ENCODE measurements at regions not wholly inside any gene's neighbourhood (a gene's known extent, or its start where the extent isn't known, plus 50 kb on each side); places are given as distances from the start of the nearest gene placed in this dataset.
A peak's percentile ranks its signal among the peaks of the same experiment; 100 is the strongest.

DNA sequence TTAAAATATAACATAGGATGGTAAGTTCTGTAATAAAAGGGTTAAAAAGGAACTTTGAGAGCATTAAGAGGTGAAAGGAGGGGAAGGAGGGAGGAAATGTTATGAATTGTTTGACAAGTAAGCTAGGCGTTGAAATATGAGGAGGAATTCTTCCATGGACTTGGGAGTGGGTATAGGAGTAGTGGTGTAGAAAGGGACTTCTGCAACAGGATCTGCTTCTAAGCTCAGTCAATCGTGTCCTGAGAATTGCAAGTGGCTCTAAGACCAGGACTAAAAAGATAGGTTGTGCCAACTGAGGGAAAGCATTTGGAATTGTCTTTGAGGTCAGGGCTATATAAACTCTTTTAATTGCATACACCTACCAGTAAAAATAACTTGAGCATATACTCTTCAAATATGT is 74.1 kb upstream of the SLC38A2 start:
- no peak for DNase-seq
- intact Hi-C loops (cut with DNase I), result no loop called here
- H3K9me3 ChIP-seq, result no peaks in the 10 kb centered on the region
- WGBS (ENCODE audit: insufficient coverage, low coverage, low lambda C conversion rate, missing lambda C conversion rate), result 61% methylated on average over 2 of the region's 2 CpGs
- no peak for ATAC-seq
- peaks cover 0 to 41% (median 15%) of the 10 kb centered on the region in 4 donors for H3K4me1 ChIP-seq
- H3K4me3 ChIP-seq, result no peak overlapping the region
- no peaks in the 10 kb centered on the region for H3K27me3 ChIP-seq
- H3K27ac ChIP-seq, result peak overlapping the region in 1 of 3 donors; percentile 25
- no peak for TF ChIP-seq POLR2A (IDR thresholded peaks at IDR 0.05)
- TF ChIP-seq, protein P1, sequence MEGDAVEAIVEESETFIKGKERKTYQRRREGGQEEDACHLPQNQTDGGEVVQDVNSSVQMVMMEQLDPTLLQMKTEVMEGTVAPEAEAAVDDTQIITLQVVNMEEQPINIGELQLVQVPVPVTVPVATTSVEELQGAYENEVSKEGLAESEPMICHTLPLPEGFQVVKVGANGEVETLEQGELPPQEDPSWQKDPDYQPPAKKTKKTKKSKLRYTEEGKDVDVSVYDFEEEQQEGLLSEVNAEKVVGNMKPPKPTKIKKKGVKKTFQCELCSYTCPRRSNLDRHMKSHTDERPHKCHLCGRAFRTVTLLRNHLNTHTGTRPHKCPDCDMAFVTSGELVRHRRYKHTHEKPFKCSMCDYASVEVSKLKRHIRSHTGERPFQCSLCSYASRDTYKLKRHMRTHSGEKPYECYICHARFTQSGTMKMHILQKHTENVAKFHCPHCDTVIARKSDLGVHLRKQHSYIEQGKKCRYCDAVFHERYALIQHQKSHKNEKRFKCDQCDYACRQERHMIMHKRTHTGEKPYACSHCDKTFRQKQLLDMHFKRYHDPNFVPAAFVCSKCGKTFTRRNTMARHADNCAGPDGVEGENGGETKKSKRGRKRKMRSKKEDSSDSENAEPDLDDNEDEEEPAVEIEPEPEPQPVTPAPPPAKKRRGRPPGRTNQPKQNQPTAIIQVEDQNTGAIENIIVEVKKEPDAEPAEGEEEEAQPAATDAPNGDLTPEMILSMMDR (IDR thresholded peaks at IDR 0.05), result no peak
- no peaks in the 10 kb centered on the region for H3K36me3 ChIP-seq

DNA sequence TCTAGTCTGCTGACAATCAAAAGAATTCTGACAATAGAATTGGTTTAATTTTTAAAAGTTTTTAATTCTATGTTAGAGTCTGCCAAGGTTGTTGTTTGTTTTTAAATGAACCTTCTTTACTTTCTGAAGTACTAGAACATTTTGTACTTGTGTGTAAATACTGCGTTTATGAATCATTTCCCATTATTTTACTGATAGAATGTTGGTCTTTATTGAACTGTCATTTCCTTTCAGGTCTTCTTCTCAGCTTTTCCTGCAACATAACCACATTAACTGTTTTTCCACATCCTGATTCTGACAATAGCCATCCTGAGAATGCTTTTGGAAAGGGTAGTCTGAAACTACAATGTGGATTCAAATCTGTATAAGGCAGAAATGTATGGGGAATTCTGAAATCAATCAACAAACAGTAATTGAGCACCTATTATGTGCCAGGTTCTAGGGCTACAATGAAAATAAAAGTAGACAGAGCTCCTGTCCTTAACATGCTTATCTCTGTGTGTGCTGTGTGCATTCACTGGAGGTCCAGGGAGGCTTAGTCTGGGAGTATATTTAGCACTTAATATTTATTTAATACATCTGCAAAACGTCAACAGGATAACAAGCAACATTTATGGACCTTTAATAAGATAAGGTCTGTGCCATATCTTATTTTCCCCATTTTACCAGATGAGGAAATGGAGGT is 73.1 kb upstream of the SLC38A2 start:
- Histone ChIP-seq H3K9me3 (no peaks in the 10 kb centered on the region), H3K27me3 (no peaks in the 10 kb centered on the region), H3K4me1 (peaks cover 0 to 41% (median 15%) of the 10 kb centered on the region in 4 donors), H3K4me3 (no peak overlapping the region), H3K36me3 (no peaks in the 10 kb centered on the region), H3K27ac (peak overlapping the region; percentile 25 to 63 (median 62))
- peak; percentile 21 for TF ChIP-seq POLR2A (IDR thresholded peaks at IDR 0.05)
- TF ChIP-seq, protein P1 (IDR thresholded peaks at IDR 0.05), result no peak
- ATAC-seq (peak; percentile 37 to 66 (median 52)), DNase-seq (no peak)
- intact Hi-C loops (cut with DNase I), result no loop called here
- 18% methylated on average over 2 of the region's 2 CpGs for WGBS (ENCODE audit: insufficient coverage, low coverage, low lambda C conversion rate, missing lambda C conversion rate)

DNA sequence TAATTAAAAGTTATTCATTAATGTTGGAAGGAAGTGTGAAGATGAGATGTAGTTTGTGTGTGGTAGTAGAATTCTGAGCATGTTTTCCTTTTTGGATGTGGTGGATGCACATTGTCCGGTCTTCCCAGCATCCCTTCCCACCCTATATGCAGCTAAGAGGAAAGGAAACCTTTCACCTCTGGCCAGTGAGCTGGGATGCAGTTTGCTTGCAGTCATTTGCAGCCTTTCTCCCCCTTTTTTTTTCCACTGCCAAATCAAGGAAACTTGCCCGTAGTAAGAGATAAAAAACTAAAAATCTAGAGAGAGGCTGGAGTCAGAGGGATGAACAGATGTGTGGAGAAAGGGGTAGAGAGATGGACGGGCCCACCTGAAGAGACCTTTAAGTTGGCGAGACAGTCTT is 72.5 kb upstream of the SLC38A2 start:
- DNase-seq (no peak), ATAC-seq (peak; percentile 47 to 66 (median 59))
- peaks cover 0 to 37% (median 15%) of the 10 kb centered on the region in 4 donors for H3K4me1 ChIP-seq
- 37% methylated on average over 4 of the region's 4 CpGs for WGBS (ENCODE audit: insufficient coverage, low coverage, low lambda C conversion rate, missing lambda C conversion rate)
- no peaks in the 10 kb centered on the region for H3K27me3 ChIP-seq
- H3K9me3 ChIP-seq, result no peaks in the 10 kb centered on the region
- no peaks in the 10 kb centered on the region for H3K36me3 ChIP-seq
- peak overlapping the region; percentile 25 to 62 (median 53) for H3K27ac ChIP-seq
- intact Hi-C loops (cut with DNase I), result no loop called here
- TF ChIP-seq, protein P1 (IDR thresholded peaks at IDR 0.05), result no peak
- peak; percentile 6 for TF ChIP-seq POLR2A (IDR thresholded peaks at IDR 0.05)
- no peak overlapping the region for H3K4me3 ChIP-seq

DNA sequence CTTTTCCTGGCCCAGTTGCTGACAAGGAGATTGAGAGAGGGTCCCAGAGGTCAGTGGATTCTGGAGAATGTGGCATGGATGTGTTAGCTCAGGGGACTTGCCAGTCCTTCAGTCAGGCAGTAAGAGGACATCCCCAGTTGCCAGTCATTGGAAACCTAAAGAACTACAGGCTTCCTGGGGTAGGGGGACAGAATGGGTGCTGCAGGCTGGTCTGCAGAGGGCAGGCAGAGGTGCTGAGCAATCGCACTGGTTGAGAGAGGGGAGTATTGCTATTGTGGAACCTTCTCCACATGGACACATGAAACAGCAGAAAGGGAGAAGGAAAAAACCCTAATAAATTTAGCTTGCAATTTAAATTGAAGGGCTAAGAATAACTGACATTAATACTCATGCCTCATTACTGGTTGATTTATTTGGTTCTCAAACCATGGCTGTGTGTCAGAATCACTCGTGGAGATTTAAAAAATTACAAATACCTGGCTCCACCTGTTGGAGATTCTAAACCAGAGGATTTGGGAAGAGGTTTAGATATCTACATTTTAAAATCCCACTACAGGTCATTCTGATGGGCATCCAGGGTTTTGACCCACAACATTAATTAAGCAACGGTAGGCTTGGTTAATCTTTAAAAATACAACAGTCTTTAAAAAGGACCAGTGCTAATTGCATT is 71.2 kb upstream of the SLC38A2 start:
- ATAC-seq (peak; percentile 67 to 75 (median 71)), DNase-seq (no peak)
- WGBS (ENCODE audit: insufficient coverage, low coverage, low lambda C conversion rate, missing lambda C conversion rate), result 38% methylated on average over 3 of the region's 3 CpGs
- TF ChIP-seq, protein P1 (IDR thresholded peaks at IDR 0.05), result peak in 3 of 4 donors; percentile 37 to 47 (median 44)
- TF ChIP-seq POLR2A (IDR thresholded peaks at IDR 0.05), result no peak
- H3K27ac ChIP-seq, result peak overlapping the region in 1 of 3 donors; percentile 62
- no peak overlapping the region for H3K4me3 ChIP-seq
- H3K27me3 ChIP-seq, result no peaks in the 10 kb centered on the region
- peaks cover 0 to 37% (median 15%) of the 10 kb centered on the region in 4 donors for H3K4me1 ChIP-seq
- H3K36me3 ChIP-seq, result no peaks in the 10 kb centered on the region
- H3K9me3 ChIP-seq, result no peaks in the 10 kb centered on the region
- intact Hi-C loops (cut with DNase I), result no loop called here

All from right lobe of liver (tissue), 6 donors.